Inflammatory macrophage treated with lipopolysaccharide for 4 hours (primary cell): ENCODE measurements at regions not wholly inside any gene's neighbourhood (a gene's known extent, or its start where the extent isn't known, plus 50 kb on each side); places are given as distances from the start of the nearest gene placed in this dataset.

Experiments
- DNase-seq: peaks from one replicate; pipeline ENCODE4 v3.0.0-alpha.2; 2020

DNA sequence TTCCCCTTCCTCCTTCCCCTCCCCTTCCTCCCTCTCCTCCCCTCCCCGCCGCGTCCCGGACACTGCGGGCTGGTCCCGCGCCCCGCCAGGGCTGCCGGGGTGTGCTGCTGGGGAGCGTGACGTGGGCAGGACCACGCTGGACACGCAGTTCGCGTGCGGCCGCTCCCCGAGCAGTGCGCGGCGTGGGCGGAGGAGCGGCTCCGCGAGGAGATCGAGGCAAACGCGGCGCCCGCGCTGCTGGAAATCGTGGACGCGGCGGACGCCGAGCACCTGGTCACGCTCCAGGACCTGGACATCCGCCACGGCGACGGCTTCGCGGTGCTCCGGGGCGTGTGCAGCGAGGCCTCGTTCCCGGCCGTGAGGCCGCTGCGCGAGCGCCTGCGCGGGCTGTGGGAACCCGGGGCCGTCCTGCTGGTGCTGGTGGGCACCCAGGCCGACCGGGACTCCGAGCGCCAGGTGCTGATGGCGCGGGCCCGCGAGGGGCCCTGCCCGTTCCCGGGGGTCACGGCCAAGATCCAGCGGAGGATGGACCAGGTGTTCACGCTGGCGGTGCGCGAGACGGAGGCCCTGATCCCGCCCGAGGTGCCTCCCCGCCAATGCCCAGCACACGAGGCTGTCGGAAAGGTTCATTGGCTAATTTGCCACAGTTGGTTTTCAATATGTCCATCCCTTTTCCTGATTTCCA, 84.3 kb downstream of the TNFAIP2 start:
- DNase-seq = no peak

DNA sequence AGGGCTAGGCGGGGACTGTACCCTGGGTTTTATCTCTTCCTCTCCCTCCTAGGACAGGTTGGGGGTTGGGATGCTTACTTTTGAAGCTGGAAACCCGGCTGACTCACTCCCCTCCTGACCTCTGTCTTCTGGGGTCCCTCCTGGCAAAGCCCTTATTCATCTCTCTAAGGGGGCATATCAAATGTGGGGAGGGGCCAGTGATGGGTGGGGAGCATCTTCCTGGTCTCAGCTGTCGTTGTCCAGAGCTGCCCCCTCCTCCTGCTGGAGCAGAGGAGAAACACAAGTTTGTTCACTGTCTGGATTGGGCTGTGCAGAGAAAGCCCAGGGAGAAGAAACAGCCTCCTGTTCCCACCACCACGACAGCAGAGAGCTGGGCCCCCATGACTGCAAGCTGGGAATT, 85.8 kb downstream of the TNFAIP2 start:
- DNase-seq = no peak

DNA sequence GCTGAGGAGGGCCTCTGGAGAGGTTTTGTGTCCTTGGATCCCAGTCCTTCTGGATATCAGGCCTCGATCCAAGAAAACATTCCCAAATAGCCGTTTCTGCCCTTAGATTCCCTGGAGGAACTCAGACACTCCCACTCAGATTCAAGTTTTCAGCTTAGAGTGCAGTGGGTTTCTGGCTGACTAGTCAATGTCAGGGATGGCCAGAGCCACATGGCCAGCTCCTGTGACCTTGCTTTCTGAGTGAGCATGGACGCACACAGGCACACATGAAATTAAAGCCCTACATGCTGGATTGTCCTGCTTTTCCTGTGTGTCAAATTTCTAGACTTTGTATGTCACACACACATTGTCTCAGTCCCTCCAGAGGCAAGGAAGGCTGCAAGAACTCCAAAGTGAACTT, 86.2 kb downstream of the TNFAIP2 start:
- no peak for DNase-seq

DNA sequence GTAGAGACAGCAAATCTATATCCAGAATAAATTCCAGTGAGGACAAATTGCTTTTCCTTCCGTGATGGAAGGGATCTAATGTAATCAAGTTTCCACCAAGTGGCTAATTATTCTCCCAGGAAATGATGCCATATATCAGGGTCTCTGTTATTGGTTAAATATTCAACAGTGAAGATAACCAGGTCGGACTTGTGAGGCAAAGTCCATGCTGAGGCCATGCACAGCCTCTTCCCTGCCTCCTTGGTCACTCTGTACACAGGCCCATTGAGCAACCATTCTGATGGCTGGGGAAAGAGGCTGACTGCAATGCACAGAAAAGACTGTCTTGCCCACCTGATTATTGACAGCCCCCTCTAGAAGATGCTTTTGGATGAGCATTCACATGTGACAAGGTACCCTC, 90.1 kb downstream of the TNFAIP2 start:
- DNase-seq = no peak

DNA sequence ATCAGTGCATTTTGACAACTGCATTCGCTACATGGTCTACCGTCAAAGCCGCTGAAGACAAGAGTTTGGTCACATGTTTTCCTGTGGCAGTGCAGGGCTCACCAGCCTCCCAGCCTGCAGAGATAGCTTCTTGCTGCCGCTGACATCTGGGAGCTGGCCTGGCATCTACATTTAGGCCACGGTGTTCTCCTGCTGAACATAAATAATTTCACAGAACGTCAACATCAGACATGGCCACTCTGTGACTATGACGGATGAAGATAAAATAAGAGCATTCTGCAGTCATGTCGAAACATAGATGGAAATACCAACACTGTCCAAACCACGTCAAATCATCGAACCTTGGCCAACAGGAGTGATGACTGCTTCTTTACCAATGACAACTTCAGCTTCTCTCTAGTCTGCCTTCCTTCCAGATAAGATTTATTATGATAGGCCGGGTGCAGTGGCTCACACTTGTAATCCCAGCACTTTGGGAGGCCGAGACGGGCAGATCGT, 91.2 kb downstream of the TNFAIP2 start:
- no peak for DNase-seq

DNA sequence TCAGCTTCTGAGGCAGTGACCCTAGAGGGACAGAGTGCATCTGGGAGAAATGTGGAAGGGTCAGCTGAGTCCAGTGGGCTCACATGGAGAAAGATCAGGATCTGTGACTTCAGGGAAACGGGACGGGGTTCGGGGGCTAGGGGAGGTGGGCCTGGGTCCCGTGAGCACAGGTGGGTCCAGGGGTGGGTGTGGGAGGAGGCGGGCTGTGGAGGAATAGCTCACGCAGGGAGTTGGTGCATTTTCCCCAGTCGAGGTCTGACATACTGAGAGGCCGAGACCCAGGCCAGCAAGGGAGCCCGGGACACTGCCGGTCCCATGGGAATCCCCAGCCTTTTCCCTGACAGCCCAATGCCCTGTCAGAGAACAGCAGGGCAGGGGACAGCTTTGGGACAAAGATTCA, 93.1 kb downstream of the TNFAIP2 start:
- DNase-seq = no peak

DNA sequence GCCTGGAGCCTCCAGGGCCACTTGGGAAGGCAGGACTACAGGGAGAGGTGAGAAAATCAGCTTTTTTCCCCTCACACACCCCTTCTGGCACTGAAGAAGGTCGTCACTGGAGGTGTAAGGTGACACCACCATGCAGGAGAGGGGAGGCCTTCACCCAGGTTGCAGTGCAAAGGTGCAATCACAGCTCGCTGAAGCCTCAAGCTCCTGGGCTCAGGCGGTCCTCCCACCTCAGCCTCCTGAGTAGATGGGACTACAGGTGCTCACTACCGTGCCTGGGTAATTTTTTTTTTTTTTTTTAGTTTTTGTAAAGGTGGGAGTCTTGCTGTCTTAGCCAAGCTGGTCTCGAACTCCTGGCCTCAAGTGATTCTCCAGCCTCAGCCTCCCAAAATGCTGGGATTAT, 93.6 kb downstream of the TNFAIP2 start:
- DNase-seq = no peak

DNA sequence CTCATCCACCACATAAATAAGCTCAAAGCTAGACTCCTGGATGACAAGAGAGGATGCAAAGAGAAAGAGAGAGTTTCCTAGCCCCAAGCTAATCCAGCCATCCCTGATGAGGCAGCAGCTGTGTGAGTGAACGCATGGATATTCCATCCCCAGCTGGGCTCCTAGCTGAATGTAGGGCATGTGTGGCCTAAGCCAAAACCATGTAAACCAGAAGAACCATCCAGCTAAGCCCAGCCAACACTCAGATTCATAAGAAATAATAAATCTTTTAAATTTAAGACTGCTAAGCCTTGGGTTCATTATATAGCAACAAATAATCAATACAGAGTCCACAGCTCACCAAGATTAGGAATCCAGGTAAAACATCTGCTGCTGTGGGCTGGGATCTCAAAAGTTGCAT, 94.3 kb downstream of the TNFAIP2 start:
- no peak for DNase-seq

DNA sequence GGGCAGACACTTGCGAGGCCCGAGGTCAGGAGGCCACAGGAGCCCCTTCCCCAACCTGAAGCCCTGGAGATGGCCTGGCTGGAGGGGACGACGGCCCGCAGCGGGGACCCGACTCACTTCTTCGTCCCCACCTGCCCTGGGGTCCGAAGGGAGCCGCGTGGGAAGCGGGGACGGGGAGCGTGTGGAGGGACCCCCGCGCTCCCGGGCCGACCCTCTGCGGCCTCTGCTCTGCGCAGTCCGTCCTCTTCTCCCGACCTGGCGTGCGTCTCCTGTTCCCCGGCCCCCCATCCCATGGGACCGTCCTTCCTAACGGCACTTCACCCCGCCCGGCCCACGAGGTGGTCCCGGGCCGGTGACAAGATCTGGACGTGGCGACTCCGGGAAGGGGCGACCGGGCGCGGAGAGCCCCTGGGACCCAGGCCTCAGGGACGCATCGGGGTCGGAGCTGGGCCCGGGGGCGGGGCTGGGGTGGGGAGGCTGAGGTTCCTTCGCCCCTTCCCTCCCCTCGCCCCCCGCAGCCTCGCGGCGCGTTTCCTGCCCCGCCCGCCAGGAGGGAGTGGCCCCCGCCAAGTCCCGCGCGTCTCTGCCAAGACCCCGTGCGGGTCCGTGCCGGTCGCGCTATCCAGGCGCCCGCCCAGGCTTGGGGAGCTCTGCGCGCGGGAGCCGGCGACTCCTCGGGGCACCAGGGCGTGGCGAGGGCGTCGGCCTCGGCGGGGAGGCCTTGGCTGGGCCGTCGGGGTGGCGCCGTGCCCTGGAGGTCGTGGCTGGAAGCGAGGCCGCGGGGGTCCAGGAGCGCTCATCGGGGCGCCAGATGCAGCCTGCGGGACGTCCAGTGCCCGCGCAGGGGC, 97.1 kb downstream of the TNFAIP2 start:
- DNase-seq = no peak

DNA sequence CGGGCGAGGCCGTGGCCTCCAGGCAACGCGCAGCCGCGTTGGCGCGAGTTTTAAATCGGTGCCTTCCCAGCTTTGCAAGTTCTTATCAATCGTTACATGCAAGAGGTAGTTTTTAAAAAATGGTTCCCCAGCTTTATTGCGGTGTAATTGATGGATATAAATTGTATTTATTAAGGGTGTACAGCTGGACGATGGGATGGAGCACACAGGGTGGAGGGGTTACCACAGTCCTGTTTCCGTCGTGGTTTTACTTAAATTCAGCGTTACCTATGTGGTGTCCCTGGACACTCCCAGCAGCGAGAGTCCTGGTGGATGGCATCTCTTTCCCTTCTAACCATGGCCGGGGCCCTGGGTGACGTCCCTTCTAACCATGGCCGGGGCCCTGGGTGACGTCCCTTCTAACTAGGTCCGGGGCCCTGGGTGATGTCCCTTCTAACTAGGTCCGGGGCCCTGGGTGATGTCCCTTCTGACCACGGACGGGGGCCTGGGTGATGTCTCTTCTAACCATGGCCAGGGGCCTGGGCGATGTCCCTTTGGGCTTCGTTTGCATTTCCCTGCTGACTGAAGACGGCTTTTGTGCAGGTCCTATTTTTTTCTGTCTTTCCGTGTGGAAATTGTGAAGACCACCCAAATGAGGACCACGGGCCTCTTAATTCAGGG, 97.9 kb downstream of the TNFAIP2 start:
- DNase-seq = no peak

DNA sequence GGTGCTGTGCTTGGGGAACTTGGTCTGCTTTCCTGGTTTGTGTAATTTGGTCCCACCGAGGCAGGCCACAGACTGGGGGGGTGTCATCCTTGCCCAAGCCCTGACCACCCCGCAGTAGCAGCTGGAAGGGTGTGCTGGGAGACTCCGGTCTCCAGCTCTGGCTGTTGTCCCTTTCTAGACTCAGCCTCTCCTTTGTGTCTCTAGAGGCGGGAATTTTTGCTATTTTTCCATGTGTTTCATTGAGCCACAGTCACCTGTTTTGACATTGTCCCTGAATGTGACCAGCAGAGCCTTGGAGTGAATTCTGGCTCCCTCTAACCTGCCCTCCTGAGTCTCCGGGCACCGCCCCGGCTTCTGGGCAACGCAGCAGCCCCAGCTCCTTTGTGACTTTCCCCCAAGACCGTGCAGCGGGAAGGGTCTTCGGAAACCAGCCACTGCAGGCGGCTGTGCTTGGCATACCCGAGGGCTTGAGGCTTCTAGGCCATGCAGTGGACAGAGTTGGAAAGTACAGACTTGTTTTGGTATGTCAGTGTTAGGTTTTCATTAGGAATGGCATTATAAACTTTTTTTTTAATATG, 98.6 kb downstream of the TNFAIP2 start:
- no peak for DNase-seq

DNA sequence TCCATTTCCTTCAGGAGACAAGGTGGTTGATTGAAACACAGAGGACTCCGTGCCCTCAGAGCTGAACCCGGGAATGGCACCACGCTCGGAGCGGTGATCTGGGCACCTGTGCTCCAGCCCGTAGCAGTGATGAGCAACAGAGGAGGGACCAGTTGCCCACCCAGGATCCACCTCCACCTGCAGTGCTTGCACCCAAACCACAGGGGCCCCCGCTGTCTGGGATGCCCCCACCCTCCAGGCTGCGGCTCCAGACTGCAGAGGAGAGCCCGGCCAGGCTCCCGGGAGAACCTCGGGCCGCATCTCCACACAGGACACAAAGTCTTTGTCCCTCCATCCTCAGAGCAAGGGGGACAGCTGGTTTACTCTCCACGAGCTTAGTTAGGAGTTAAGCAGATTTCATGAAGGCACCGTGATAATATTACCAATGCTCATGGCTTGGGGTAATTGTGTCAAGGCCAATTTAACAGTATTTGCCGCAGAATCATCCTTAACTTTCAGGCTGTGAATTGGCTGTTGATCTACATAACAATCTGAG, 100.6 kb downstream of the TNFAIP2 start:
- DNase-seq = no peak

DNA sequence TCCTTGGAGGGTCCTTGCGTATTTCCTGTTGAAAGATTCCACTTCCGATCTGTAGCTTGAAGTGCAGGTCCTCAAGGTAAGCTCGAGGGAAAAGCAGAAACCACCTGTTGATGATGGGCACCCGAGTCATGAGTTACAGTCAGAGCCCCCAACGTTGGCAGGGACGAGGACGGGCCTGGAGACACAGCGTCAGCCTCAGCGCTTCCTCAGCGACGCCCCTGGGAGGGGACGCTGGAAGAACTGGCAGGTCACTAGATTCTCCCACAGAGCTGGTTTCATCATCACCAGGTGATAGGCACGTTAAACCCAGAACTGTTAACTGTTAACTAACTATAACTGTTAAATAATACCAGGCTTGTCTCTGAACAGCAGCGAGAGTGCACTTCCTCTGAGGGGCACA, 101.8 kb downstream of the TNFAIP2 start:
- no peak for DNase-seq

DNA sequence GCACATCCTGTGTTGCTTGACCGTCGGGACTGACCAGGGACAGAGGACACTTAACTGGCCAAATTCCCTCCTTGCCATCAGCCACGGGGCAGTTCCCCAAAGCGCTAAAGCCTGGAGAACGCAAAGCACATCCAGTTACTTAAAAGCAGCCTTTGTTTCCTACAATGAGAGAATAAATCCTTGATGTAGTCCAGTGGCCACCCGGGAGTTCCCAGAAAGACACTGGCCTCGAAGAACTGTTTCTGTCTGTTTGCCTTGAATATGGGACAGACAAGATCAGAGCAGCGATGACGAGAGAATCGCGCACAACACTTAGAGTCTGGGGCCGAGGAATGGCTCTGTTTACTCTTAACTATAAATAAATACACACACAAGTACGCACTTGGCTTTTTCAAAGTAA, 102.2 kb downstream of the TNFAIP2 start:
- DNase-seq = no peak

DNA sequence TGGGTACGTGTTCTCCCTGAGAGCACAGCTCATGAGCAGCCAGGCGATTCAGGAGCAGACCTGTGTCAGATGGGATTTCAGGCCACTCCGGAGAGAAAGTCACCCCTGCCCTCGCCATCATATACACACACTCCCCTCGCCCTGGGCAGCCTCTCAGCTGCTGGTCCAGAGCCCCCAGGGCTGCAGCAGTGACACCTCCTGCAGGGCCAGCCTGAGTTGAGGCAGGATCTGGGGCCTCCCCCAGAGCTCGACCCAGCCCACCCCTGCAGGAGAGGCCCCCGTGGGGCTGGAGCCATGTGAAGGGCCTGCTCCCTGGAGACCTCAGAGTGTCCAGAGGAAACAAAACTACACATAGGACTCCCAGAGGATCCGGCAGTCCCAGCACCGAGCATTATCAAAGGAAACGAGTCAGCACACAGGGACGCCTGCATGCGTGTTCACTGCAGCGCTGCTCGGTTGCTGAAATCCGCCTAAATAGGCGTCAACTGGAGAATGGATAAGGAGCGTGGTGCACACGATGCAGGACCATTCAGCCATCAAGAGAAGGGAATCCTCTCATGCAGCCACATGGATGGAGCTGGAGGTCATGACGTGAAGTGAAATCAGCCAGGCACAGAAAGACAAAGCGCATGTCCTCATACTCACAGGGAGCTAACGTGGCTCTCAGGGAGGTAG, 104.0 kb downstream of the TNFAIP2 start:
- no peak for DNase-seq

DNA sequence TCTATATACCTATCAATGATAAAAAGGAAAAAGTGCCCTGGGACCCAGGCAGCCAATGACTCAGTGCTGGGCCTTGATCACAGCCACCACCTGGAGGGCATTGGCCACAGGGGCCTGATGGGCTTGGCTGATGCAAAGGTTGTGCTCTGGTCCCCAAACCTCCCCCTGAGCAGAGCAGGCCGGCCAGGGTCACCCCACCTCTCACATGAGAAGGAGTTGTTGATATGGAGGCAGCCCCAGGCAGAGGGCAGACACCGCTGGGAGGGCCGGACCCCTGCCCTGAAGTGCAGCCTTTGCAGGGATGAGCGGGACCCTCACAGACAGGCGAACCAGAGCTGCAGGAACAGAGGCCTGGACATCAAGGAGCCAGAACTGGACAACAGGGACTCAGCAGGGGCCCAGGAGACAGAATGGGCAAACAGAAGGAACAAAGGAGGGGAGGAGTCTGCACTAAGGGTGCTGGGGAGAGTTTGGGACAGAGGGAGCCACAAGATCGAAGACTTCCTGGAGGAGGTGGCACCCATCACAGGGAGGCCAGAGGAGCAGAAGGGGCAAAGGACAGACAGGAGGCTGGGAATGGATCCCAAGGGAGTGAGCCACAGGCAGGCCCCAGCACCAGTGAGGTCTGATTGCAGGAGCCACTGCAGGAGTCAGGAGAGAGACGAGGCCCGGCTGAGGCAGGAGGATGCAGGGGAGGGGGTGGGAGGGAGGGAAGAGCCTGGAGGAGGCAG, 105.0 kb downstream of the TNFAIP2 start:
- DNase-seq = no peak

DNA sequence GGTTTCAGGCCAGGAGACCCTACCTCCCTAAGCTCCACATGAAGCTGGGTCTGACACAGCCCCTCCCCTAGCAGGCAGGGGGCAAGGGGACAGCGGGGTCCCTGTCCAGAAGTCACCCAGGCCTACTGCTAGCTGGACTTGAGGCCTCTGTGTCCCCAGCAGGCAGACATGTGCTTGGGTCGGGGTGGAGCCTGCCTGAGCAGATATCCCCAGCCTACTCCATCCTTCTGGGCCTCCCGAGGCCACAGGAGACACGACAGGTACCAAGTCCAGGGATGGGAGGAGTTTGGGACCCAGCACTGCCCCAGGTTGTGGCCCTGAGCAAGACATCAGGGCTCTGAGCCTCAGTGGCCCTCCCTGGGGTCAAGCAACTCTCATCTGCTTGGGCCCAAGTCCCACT, 105.2 kb upstream of the EIF5 start:
- DNase-seq = no peak

DNA sequence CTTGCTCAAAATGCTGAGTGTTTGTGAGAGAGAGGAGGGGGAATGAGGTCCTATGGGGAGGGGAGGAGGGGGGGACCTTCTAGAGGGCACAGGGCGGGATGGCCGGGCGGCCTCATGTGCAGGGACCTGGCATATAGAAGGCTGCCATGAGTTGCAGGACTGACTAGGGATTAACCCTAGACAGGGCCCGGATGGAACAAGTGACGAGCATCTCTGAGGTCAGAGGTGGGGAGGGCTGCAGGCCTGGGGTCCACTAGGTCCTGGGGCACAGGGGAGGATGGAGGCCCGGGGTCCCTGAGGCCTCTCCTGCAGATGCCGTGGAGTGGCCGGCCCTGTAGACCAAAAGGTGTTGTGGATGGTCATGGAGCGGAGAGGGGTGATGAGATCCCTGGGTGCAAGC, 104.0 kb upstream of the EIF5 start:
- no peak for DNase-seq

DNA sequence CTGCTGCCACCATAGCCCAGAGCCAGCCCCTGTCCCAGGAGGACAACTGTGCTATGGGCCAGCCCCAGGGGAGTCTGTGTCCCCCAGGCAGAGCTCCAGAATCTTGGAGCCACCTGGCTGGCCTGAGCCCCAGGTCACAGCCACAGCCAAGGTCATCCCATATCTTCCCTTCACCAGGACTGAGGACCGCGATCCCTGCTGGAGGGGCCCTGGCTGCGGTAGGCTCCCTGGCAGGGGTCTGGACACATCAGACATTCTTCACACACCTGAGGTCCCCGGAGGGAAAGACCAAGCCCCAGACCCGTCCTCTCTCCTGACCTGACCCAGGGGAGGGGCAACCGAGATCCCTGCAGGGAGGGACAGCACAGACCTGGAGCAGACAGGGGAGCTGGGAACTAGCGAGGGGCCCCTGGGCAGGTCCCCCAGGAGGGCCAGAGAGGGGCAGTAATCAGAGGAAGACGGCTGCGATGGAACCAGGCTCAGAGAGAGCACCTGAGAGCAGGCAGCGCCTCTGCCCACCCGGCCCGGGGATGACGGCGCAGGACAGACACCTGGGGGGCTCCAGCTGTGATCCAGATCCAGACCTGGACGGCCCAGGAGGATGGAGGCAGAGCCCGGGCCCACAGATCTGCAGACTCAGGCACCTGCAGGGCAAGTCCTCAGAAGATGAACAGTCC, 103.2 kb upstream of the EIF5 start:
- no peak for DNase-seq

DNA sequence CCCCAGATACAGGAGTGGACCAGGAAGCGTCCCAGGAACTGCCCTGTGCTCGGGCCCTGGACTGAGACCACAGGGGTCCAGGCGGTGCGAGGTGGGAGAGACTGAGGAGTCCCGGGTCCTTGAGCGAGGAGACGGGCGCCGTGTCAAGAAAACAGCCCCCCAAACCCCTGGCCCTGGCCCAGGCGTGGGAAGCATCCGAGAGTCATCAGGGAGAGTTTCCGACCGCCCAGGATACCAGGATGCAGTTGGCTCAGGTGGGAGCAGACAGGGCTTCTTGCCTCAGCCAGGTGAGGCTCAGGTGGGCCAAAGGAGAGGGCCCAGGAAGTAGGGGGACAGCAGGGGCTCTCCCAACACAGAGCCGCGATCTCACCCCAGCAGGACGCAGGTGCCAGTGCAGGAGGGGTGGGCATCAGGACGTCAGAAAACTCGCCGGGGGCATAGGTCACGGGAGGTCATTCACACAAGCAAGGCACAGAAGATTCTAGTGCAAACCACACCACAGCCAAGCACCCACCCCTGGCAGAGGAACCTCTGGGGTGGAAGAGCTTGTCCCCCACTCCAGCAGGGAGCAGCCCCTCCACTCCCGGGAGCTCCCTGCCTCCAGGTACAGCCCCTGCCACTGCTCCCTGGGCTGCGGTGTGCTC, 102.5 kb upstream of the EIF5 start:
- no peak for DNase-seq
